Lung (tissue), 11 donors: ENCODE measurements at regions not wholly inside any gene's neighbourhood (a gene's known extent, or its start where the extent isn't known, plus 50 kb on each side); places are given as distances from the start of the nearest gene placed in this dataset.
A peak's percentile ranks its signal among the peaks of the same experiment; 100 is the strongest.

ENCODE experiments used
- ATAC-seq: fragments of 200-7000 bp; cut with Tn5 transposase; one replicate; pipeline ENCODE4 v1.9.1; 2020; ENCODE audit warnings: moderate number of reproducible peaks; ENCODE audit not compliant: insufficient read depth, low FRiP score
- DNase-seq, 3 donors: peaks; one replicate each; pipeline ENCODE4 v3.0.0-alpha.2; 2013 to 2017
- H3K27ac ChIP-seq, 2 donors: one replicate each; pipeline ENCODE4 v1.5.1; 2013; ENCODE audit warnings: mild to moderate bottlenecking in 2 of 2, moderate library complexity in 2 of 2, control low read depth in 1 of 2, inconsistent platforms in 1 of 2, low read depth in 1 of 2, low read length in 1 of 2
- H3K27me3 ChIP-seq, 3 donors: one replicate each; pipeline ENCODE4 v1.5.1; 2013; ENCODE audit warnings: low read length in 2 of 3; ENCODE audit not compliant: control insufficient read depth in 3 of 3, insufficient read depth in 3 of 3
- H3K36me3 ChIP-seq, 4 donors: one replicate each; pipeline ENCODE4 v1.5.1; 2013; ENCODE audit warnings: low read length in 4 of 4, mild to moderate bottlenecking in 1 of 4, moderate library complexity in 1 of 4; ENCODE audit not compliant: control insufficient read depth in 4 of 4, insufficient read depth in 4 of 4
- H3K4me1 ChIP-seq, 5 donors: one replicate each; pipeline ENCODE4 v1.5.1; 2013; ENCODE audit warnings: low read length in 5 of 5, mild to moderate bottlenecking in 2 of 5, moderate library complexity in 1 of 5; ENCODE audit not compliant: control insufficient read depth in 5 of 5, insufficient read depth in 5 of 5
- H3K4me3 ChIP-seq: one replicate; pipeline ENCODE4 v1.5.1; 2013; ENCODE audit warnings: mild to moderate bottlenecking, control low read depth, moderate library complexity
- H3K9ac ChIP-seq, 2 donors: one replicate each; pipeline ENCODE4 v1.5.1; 2013; ENCODE audit warnings: low read length in 2 of 2, control low read depth in 1 of 2; ENCODE audit not compliant: insufficient read depth in 1 of 2
- H3K9me3 ChIP-seq, 4 donors: one replicate each; pipeline ENCODE4 v1.5.1; 2013; ENCODE audit warnings: low read length in 3 of 4, mild to moderate bottlenecking in 1 of 4, moderate library complexity in 1 of 4; ENCODE audit not compliant: control insufficient read depth in 4 of 4, insufficient read depth in 3 of 4
- WGBS, 2 donors: extraction: QIAGEN DNeasy Blood & Tissue Kit; methylation state at CpG; one replicate each; pipeline ENCODE4 v1.1.7; 2013; 5-methylcytosine and 5-hydroxymethylcytosine counted together
- TF ChIP-seq, protein P1 (sequence below): IDR thresholded peaks from 2 replicates; pipeline ENCODE4 v1.5.1; 2012; ENCODE audit warnings: mild to moderate bottlenecking; ENCODE audit errors: control extremely low read depth, extremely low read depth
- donor health status: control.
- donor health status: control.
- donor health status: Bipolar disorder and iron deficiency.
- donor health status: healthy.
- donor health status: DM: yes; HTN: yes; CAD: no.

- Histone ChIP-seq H3K4me1 (peaks cover 0 to 48% (median 4%) of the 10 kb centered on the region in 5 donors), H3K27ac (no peak overlapping the region), H3K36me3 (no peaks in the 10 kb centered on the region), H3K9ac (no peak overlapping the region), H3K4me3 (no peak overlapping the region), H3K27me3 (no peaks in the 10 kb centered on the region), H3K9me3 (no peaks in the 10 kb centered on the region)
- WGBS, 2 donors: 67 to 80% methylated on average over 4 of the region's 4 CpGs
- ATAC-seq: peak; percentile 53
- DNase-seq: peak in 2 of 3 donors; percentile 57 to 73
- TF ChIP-seq, protein P1, sequence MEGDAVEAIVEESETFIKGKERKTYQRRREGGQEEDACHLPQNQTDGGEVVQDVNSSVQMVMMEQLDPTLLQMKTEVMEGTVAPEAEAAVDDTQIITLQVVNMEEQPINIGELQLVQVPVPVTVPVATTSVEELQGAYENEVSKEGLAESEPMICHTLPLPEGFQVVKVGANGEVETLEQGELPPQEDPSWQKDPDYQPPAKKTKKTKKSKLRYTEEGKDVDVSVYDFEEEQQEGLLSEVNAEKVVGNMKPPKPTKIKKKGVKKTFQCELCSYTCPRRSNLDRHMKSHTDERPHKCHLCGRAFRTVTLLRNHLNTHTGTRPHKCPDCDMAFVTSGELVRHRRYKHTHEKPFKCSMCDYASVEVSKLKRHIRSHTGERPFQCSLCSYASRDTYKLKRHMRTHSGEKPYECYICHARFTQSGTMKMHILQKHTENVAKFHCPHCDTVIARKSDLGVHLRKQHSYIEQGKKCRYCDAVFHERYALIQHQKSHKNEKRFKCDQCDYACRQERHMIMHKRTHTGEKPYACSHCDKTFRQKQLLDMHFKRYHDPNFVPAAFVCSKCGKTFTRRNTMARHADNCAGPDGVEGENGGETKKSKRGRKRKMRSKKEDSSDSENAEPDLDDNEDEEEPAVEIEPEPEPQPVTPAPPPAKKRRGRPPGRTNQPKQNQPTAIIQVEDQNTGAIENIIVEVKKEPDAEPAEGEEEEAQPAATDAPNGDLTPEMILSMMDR: no peak
Observed at GRCh38 chr9:115442054-115442453, 324.1 kb upstream of the TNC start.

- Histone ChIP-seq H3K9ac (no peak overlapping the region), H3K4me1 (peaks cover 0 to 37% (median 4%) of the 10 kb centered on the region in 5 donors), H3K4me3 (no peak overlapping the region), H3K27me3 (no peaks in the 10 kb centered on the region), H3K9me3 (no peaks in the 10 kb centered on the region), H3K36me3 (no peaks in the 10 kb centered on the region), H3K27ac (no peak overlapping the region)
- DNase-seq (peak in 1 of 3 donors; percentile 36), ATAC-seq (no peak)
- 92 to 95% methylated on average over 2 of the region's 2 CpGs for WGBS, 2 donors
- TF ChIP-seq, protein P1: no peak
Observed at GRCh38 chr9:115443890-115444289, 325.9 kb upstream of the TNC start.

DNA sequence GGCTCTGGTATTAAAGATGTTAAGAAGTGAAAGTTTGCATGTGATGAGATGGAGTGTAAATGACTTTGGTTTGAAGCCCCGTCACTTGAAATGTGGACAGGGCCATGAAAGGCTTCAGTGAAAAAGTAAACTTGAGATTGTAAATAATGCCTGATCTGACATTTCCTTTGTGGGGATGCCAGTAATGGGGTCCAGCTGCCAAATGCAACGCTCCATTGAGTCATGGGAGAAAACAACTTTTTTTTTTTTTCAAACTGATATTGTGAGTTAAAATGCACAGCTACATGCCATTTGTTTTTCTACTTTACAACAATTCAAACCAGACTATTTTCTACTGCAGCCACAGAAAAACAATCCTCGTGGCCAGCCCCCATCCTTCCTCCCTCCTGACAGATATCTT lies 327.0 kb upstream of the TNC start:
- Histone ChIP-seq H3K36me3 (no peaks in the 10 kb centered on the region), H3K27me3 (no peaks in the 10 kb centered on the region), H3K4me1 (peaks cover 0 to 37% (median 4%) of the 10 kb centered on the region in 5 donors), H3K27ac (no peak overlapping the region), H3K9ac (no peak overlapping the region), H3K9me3 (no peaks in the 10 kb centered on the region), H3K4me3 (no peak overlapping the region)
- ATAC-seq (no peak), DNase-seq (peak; percentile 94 to 99 (median 99))
- TF ChIP-seq, protein P1: no peak
- WGBS, 2 donors: 30 to 32% methylated on average over 3 of the region's 3 CpGs

DNA sequence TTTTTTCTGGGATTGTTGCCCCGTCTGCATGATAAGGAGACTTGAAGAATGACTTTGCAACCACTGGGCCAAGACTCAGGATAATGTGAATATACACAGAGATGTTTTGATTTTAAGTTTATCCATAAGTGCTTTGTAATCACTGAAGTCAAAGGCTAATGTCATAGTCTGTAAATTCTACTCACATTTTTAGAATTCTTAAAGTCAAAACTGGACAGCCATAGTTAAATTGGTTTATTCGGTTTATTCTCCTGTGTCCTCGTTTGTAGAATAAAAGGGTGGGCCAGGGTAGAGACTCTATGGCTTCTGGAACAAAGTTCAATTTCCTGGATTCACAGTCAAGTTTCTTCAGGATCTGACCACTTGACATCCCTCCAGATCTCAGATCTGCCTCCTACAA lies 327.7 kb upstream of the TNC start:
- peak; percentile 24 to 81 (median 78) for DNase-seq
- no peak for ATAC-seq
- Histone ChIP-seq H3K4me1 (peaks cover 0 to 37% (median 4%) of the 10 kb centered on the region in 5 donors), H3K36me3 (no peaks in the 10 kb centered on the region), H3K27ac (no peak overlapping the region), H3K9me3 (no peaks in the 10 kb centered on the region), H3K4me3 (no peak overlapping the region), H3K27me3 (no peaks in the 10 kb centered on the region), H3K9ac (no peak overlapping the region)
- TF ChIP-seq, protein P1: no peak
- 60% methylated on average over 3 of the region's 3 CpGs for WGBS, 2 donors
